AG09319 (cell line): ENCODE measurements at regions not wholly inside any gene's neighbourhood (a gene's known extent, or its start where the extent isn't known, plus 50 kb on each side); places are given as distances from the start of the nearest gene placed in this dataset.

ENCODE experiments used
- DNase-seq: peaks from one replicate; pipeline ENCODE4 v3.0.0-alpha.2; 2010; ENCODE audit warnings: low read depth; ENCODE audit errors: extremely low read depth
- CTCF ChIP-seq: IDR thresholded peaks from 2 replicates; pipeline ENCODE4 v1.5.1; 2011; ENCODE audit warnings: low read depth, mild to moderate bottlenecking, inconsistent platforms, low read length, moderate library complexity

- no peak for DNase-seq
- TF ChIP-seq CTCF: no peak
Measured at GRCh38 chr3:193978030-193978429, 157.9 kb upstream of the HES1 start.

- no peak for TF ChIP-seq CTCF
- no peak for DNase-seq
Measured at GRCh38 chr3:193978486-193978885, 157.5 kb upstream of the HES1 start.

- DNase-seq: no peak
- no peak for TF ChIP-seq CTCF
Measured at GRCh38 chr3:193980326-193980725, 155.6 kb upstream of the HES1 start.

GRCh38 chr3:193980905-193981304, 155.0 kb upstream of the HES1 start:
- no peak for TF ChIP-seq CTCF
- no peak for DNase-seq

GRCh38 chr3:193981504-193981903, 154.4 kb upstream of the HES1 start:
- no peak for DNase-seq
- no peak for TF ChIP-seq CTCF

GRCh38 chr3:193982258-193982659, 153.7 kb upstream of the HES1 start:
- TF ChIP-seq CTCF: no peak
- peak; percentile 11 for DNase-seq

GRCh38 chr3:193983846-193984818, 151.8 kb upstream of the HES1 start:
- no peak for TF ChIP-seq CTCF
- no peak for DNase-seq
